H1 (cell line): ENCODE measurements at regions not wholly inside any gene's neighbourhood (a gene's known extent, or its start where the extent isn't known, plus 50 kb on each side); places are given as distances from the start of the nearest gene placed in this dataset.

Experiments used
- CTCF ChIA-PET: fragments of 300-600 bp; sonication (Branson Sonifier 250); formaldehyde crosslinking; loops from one replicate; lab custom pipeline; 2021; ENCODE audit not compliant: partially characterized antibody; lab: Charles Lee
- POLR2A ChIA-PET: fragments of 300-600 bp; sonication (Branson Sonifier 250); formaldehyde crosslinking; loops from one replicate; lab custom pipeline; 2021; ENCODE audit warnings: inconsistent platforms; ENCODE audit not compliant: partially characterized antibody; lab: Charles Lee
- DNase-seq, 2 experiments: peaks; one replicate each; pipeline versions ENCODE4 v3.0.0 to v3.0.0-alpha.2; 2010 to 2022; ENCODE audit warnings: low spot score in 2 of 2, low read depth in 1 of 2, mixed read lengths in 1 of 2
- FAIRE-seq: peaks from 2 replicates; lab custom pipeline; 2011; peaks lifted over from hg19 to GRCh38; lab: Jason Lieb, UNC
- H2AFZ ChIP-seq: 2 replicates; pipeline ENCODE4 v1.8.1; 2012; ENCODE audit warnings: low read length, inconsistent platforms
- H2AK5ac ChIP-seq: 2 replicates; pipeline ENCODE4 v1.6.1; 2013; ENCODE audit warnings: low read depth, low read length
- H2BK120ac ChIP-seq: replicated peaks from 2 replicates; pipeline ENCODE3; 2013; ENCODE audit warnings: low read depth, low read length, inconsistent platforms
- H2BK12ac ChIP-seq: 2 replicates; pipeline ENCODE4 v1.6.1; 2013; ENCODE audit warnings: low read depth, low read length
- H2BK15ac ChIP-seq: 2 replicates; pipeline ENCODE4 v1.6.1; 2013; ENCODE audit warnings: low read length
- H2BK20ac ChIP-seq: 2 replicates; pipeline ENCODE4 v1.6.1; 2013; ENCODE audit warnings: low read length
- H2BK5ac ChIP-seq: 2 replicates; pipeline ENCODE4 v1.6.1; 2013; ENCODE audit warnings: low read depth, low read length
- H3K14ac ChIP-seq: 2 replicates; pipeline ENCODE4 v1.6.1; 2013; ENCODE audit warnings: inconsistent platforms; ENCODE audit not compliant: insufficient read length
- H3K18ac ChIP-seq: 2 replicates; pipeline ENCODE4 v1.6.1; 2013; ENCODE audit warnings: low read length; ENCODE audit errors: extremely low read depth
- H3K23ac ChIP-seq: 2 replicates; pipeline ENCODE4 v1.6.1; 2013; ENCODE audit warnings: inconsistent platforms; ENCODE audit not compliant: insufficient read length
- H3K23me2 ChIP-seq: 2 replicates; pipeline ENCODE4 v1.6.1; 2013; ENCODE audit warnings: low read depth, low read length
- H3K27ac ChIP-seq: 2 replicates; pipeline ENCODE4 v1.6.1; 2011; ENCODE audit warnings: low read depth, low read length, inconsistent platforms
- H3K27me3 ChIP-seq, 4 experiments: replicated peaks in 1 of 4; 1 replicate in 1 of 4; 2 replicates in 3 of 4; pipeline versions ENCODE4 v1.6.1 to v1.8.1; 2011 to 2013; ENCODE audit warnings: low read length in 3 of 4, mild to moderate bottlenecking in 3 of 4, inconsistent platforms in 2 of 4, mixed read lengths in 2 of 4, moderate library complexity in 1 of 4; ENCODE audit not compliant: control insufficient read depth in 3 of 4, insufficient read depth in 3 of 4; ENCODE audit errors: extremely low read depth in 1 of 4
- H3K36me3 ChIP-seq, 4 experiments: 2 replicates each; pipeline versions ENCODE4 v1.6.1 to v1.8.1; 2011 to 2013; ENCODE audit warnings: mild to moderate bottlenecking in 4 of 4, low read length in 3 of 4, moderate library complexity in 2 of 4, control low read depth in 1 of 4, inconsistent platforms in 1 of 4; ENCODE audit not compliant: insufficient read depth in 4 of 4, control insufficient read depth in 2 of 4
- H3K4ac ChIP-seq: replicated peaks from 2 replicates; pipeline ENCODE3; 2013; ENCODE audit warnings: low read length, low read depth, mixed read lengths, inconsistent platforms; ENCODE audit not compliant: insufficient read length
- H3K4me1 ChIP-seq, 4 experiments: replicated peaks in 1 of 4; 1 replicate in 1 of 4; 2 replicates in 3 of 4; pipeline versions ENCODE4 v1.6.1 to v1.8.1; 2011 to 2013; ENCODE audit warnings: low read length in 3 of 4, inconsistent platforms in 2 of 4, mixed read lengths in 1 of 4; ENCODE audit not compliant: insufficient read depth in 4 of 4, control insufficient read depth in 3 of 4
- H3K4me2 ChIP-seq, 2 experiments: 2 replicates each; pipeline versions ENCODE4 v1.6.1 to v1.8.1; 2011 to 2013; ENCODE audit warnings: low read depth in 2 of 2, low read length in 2 of 2, control low read depth in 1 of 2, inconsistent platforms in 1 of 2, mild to moderate bottlenecking in 1 of 2; ENCODE audit not compliant: insufficient read depth in 1 of 2
- H3K4me3 ChIP-seq, 4 experiments: fragments of 200-600, 300-600 bp in 1 of 4; sonication (generic), shearing (Covaris generic), sonication (Bioruptor Twin) in 1 of 4; 2 replicates each; pipeline versions ENCODE4 v1.5.1 to v1.8.1; 2011 to 2016; ENCODE audit warnings: low read length in 4 of 4, low read depth in 3 of 4, control low read depth in 2 of 4, inconsistent platforms in 2 of 4, mild to moderate bottlenecking in 2 of 4, mixed read lengths in 1 of 4, moderate library complexity in 1 of 4; ENCODE audit not compliant: insufficient read depth in 2 of 4; ENCODE audit errors: extremely low read depth in 1 of 4
- H3K56ac ChIP-seq: replicated peaks from 2 replicates; pipeline ENCODE3; 2013; ENCODE audit warnings: low read depth, mild to moderate bottlenecking, mixed read lengths, low read length, inconsistent platforms; ENCODE audit not compliant: insufficient read length
- H3K79me1 ChIP-seq: 2 replicates; pipeline ENCODE4 v1.6.1; 2013; ENCODE audit warnings: low read depth, low read length, control low read depth
- H3K79me2 ChIP-seq, 2 experiments: 2 replicates each; pipeline versions ENCODE4 v1.6.1 to v1.8.1; 2012 to 2013; ENCODE audit warnings: low read length in 2 of 2, mild to moderate bottlenecking in 2 of 2, inconsistent platforms in 1 of 2; ENCODE audit not compliant: insufficient read depth in 2 of 2, control insufficient read depth in 1 of 2
- H3K9ac ChIP-seq, 4 experiments: replicated peaks in 1 of 4; 1 replicate in 1 of 4; 2 replicates in 3 of 4; pipeline versions ENCODE4 v1.6.1 to v1.8.1; 2011 to 2013; ENCODE audit warnings: low read depth in 3 of 4, low read length in 3 of 4, control low read depth in 2 of 4, mild to moderate bottlenecking in 2 of 4, moderate library complexity in 2 of 4, inconsistent platforms in 1 of 4; ENCODE audit errors: extremely low read depth in 1 of 4
- H3K9me3 ChIP-seq, 2 experiments: 2 replicates each; pipeline versions ENCODE4 v1.6.1 to v1.8.1; 2012 to 2013; ENCODE audit warnings: mild to moderate bottlenecking in 2 of 2, moderate library complexity in 2 of 2, control low read depth in 1 of 2, inconsistent platforms in 1 of 2, low read depth in 1 of 2, low read length in 1 of 2, mixed read lengths in 1 of 2; ENCODE audit not compliant: insufficient read depth in 2 of 2
- H4K20me1 ChIP-seq, 2 experiments: replicated peaks in 1 of 2; 2 replicates each; pipeline versions ENCODE3 to v1.8.1; 2011 to 2013; ENCODE audit warnings: inconsistent platforms in 2 of 2, low read length in 2 of 2, mild to moderate bottlenecking in 1 of 2; ENCODE audit not compliant: insufficient read depth in 2 of 2, control insufficient read depth in 1 of 2
- H4K5ac ChIP-seq: 2 replicates; pipeline ENCODE4 v1.6.1; 2013; ENCODE audit warnings: low read length, low read depth, mixed read lengths, inconsistent platforms; ENCODE audit not compliant: insufficient read length
- H4K8ac ChIP-seq: 2 replicates; pipeline ENCODE4 v1.8.0; 2013; ENCODE audit warnings: mild to moderate bottlenecking, moderate library complexity, low read length, inconsistent platforms; ENCODE audit not compliant: insufficient read depth; ENCODE audit errors: extremely low read depth
- H4K91ac ChIP-seq: replicated peaks from 2 replicates; pipeline ENCODE3; 2013; ENCODE audit warnings: low read length, mixed read lengths, inconsistent platforms; ENCODE audit not compliant: insufficient read length
- CBX5 ChIP-seq: fragments of 300-800, 300-1000 bp; sonication (generic); IDR thresholded peaks from 2 replicates; pipeline ENCODE4 v1.7.1; 2016; ENCODE audit warnings: antibody characterized with exemption, low read length, low read depth
- CEBPB ChIP-seq: IDR thresholded peaks from 2 replicates; pipeline ENCODE4 v1.6.1; 2012; ENCODE audit warnings: low read depth, low read length
- CHD1 ChIP-seq: IDR thresholded peaks from 2 replicates; pipeline ENCODE4 v1.6.1; 2012; ENCODE audit warnings: low read depth, low read length, improper control_type of control experiment
- GTF2F1 ChIP-seq: IDR thresholded peaks from 2 replicates; pipeline ENCODE4 v1.6.1; 2012; ENCODE audit warnings: low read depth, low read length, improper control_type of control experiment, borderline replicate concordance
- JUND ChIP-seq: IDR thresholded peaks from 2 replicates; pipeline ENCODE4 v1.6.1; 2011; ENCODE audit warnings: mild to moderate bottlenecking, improper control_type of control experiment, low read length
- KDM4A ChIP-seq: IDR thresholded peaks from one replicate; pipeline ENCODE4 v1.7.1; 2012; ENCODE audit warnings: low read depth, mild to moderate bottlenecking, moderate library complexity, low read length, inconsistent platforms; ENCODE audit not compliant: severe bottlenecking
- POU5F1 ChIP-seq: IDR thresholded peaks from 2 replicates; pipeline ENCODE4 v1.6.1; 2011; ENCODE audit warnings: low read depth, mild to moderate bottlenecking, low read length, moderate library complexity
- SIRT6 ChIP-seq: IDR thresholded peaks from one replicate; pipeline ENCODE4 v1.7.1; 2012; ENCODE audit warnings: low read length, inconsistent platforms
- YY1 ChIP-seq: IDR thresholded peaks from 2 replicates; pipeline ENCODE4 v1.6.1; 2011; ENCODE audit warnings: low read depth, mild to moderate bottlenecking, low read length
- WGBS, 2 experiments: shearing (Covaris generic) in 1 of 2; methylation state at CpG; one replicate each; pipeline versions ENCODE4 v1.1.6 to v1.1.7; 2013 to 2015; ENCODE audit warnings: low lambda C conversion rate in 2 of 2, mixed read lengths in 2 of 2, inconsistent platforms in 1 of 2, low coverage in 1 of 2, missing lambda C conversion rate in 1 of 2; ENCODE audit not compliant: insufficient replicate concordance in 2 of 2, insufficient coverage in 1 of 2, insufficient read length in 1 of 2; ENCODE audit errors: extremely low coverage in 1 of 2, missing lambda C conversion rate in 1 of 2; 5-methylcytosine and 5-hydroxymethylcytosine counted together
- TF ChIP-seq, protein P1 (sequence below): IDR thresholded peaks from 2 replicates; pipeline ENCODE4 v1.6.1; 2012; ENCODE audit warnings: low read length, inconsistent platforms

DNA sequence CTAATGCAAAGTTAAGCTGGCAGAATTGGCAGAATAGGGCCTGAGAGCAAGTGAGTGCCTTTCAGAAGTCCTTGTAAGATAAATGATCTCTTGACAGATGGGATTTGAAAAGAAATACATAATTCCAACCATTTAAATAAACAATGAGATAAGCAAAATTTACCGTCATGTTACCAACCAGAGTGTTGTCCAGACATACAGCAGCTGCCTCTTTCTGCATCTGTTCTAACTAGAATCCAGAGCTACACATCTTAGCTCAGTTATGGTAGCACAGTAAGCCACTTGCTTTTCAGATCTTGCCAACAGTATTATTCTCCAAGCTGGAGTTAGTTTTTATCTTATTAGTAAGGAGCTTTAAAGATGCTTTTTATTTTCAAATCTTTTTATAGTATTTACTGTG is 179.6 kb downstream of the BARD1 start:
- H4K8ac ChIP-seq = no peak overlapping the region
- no peak overlapping the region for H4K5ac ChIP-seq
- H2AFZ ChIP-seq = no peak overlapping the region
- H2BK15ac ChIP-seq = no peak overlapping the region
- no peak overlapping the region for H3K14ac ChIP-seq
- 87% methylated on average over 1 of the region's 1 CpG; no CpG with 5 or more reads in 1 of the 2 experiments for WGBS, 2 experiments
- H3K4ac ChIP-seq = no peak overlapping the region
- H3K9me3 ChIP-seq = no peaks in the 10 kb centered on the region
- no peaks in the 10 kb centered on the region for H4K20me1 ChIP-seq
- no peak overlapping the region for H2AK5ac ChIP-seq
- no peak overlapping the region for H2BK20ac ChIP-seq
- no peaks in the 10 kb centered on the region for H3K36me3 ChIP-seq
- no peak for TF ChIP-seq GTF2F1
- TF ChIP-seq POU5F1 = no peak
- no peak for TF ChIP-seq CHD1
- TF ChIP-seq, protein P1, sequence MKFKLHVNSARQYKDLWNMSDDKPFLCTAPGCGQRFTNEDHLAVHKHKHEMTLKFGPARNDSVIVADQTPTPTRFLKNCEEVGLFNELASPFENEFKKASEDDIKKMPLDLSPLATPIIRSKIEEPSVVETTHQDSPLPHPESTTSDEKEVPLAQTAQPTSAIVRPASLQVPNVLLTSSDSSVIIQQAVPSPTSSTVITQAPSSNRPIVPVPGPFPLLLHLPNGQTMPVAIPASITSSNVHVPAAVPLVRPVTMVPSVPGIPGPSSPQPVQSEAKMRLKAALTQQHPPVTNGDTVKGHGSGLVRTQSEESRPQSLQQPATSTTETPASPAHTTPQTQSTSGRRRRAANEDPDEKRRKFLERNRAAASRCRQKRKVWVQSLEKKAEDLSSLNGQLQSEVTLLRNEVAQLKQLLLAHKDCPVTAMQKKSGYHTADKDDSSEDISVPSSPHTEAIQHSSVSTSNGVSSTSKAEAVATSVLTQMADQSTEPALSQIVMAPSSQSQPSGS = no peak
- no peak for TF ChIP-seq KDM4A
- no peak for TF ChIP-seq JUND
- TF ChIP-seq SIRT6 = no peak
- no peak for TF ChIP-seq YY1
- no peak for TF ChIP-seq CEBPB
- no peak for TF ChIP-seq CBX5
- no peak overlapping the region for H3K23ac ChIP-seq
- H3K4me2 ChIP-seq = no peak overlapping the region
- DNase-seq = no peak
- FAIRE-seq = no peak
- no peak overlapping the region for H3K18ac ChIP-seq
- H3K23me2 ChIP-seq = no peaks in the 10 kb centered on the region
- no peak overlapping the region for H3K4me3 ChIP-seq
- no peaks in the 10 kb centered on the region for H3K79me2 ChIP-seq
- no peak overlapping the region for H2BK120ac ChIP-seq
- H3K9ac ChIP-seq = no peak overlapping the region
- H3K27me3 ChIP-seq = no peaks in the 10 kb centered on the region
- ChIA-PET CTCF (no interaction called here), POLR2A (no interaction called here)
- no peaks in the 10 kb centered on the region for H3K4me1 ChIP-seq
- no peak overlapping the region for H2BK12ac ChIP-seq
- H3K56ac ChIP-seq = no peak overlapping the region
- H3K27ac ChIP-seq = no peak overlapping the region
- no peak overlapping the region for H2BK5ac ChIP-seq
- no peak overlapping the region for H4K91ac ChIP-seq
- no peaks in the 10 kb centered on the region for H3K79me1 ChIP-seq
